Eye (tissue), 1 donor: ENCODE measurements at regions not wholly inside any gene's neighbourhood (a gene's known extent, or its start where the extent isn't known, plus 50 kb on each side); places are given as distances from the start of the nearest gene placed in this dataset.
"Not testable (repeated sequence)": the region's sequence is repeated elsewhere in the genome, so short reads cannot be mapped to it uniquely, and the experiment has no call there.

ENCODE experiments used
- DNase-seq: peaks from one replicate; pipeline ENCODE4 v3.0.0-alpha.2; 2015

DNA sequence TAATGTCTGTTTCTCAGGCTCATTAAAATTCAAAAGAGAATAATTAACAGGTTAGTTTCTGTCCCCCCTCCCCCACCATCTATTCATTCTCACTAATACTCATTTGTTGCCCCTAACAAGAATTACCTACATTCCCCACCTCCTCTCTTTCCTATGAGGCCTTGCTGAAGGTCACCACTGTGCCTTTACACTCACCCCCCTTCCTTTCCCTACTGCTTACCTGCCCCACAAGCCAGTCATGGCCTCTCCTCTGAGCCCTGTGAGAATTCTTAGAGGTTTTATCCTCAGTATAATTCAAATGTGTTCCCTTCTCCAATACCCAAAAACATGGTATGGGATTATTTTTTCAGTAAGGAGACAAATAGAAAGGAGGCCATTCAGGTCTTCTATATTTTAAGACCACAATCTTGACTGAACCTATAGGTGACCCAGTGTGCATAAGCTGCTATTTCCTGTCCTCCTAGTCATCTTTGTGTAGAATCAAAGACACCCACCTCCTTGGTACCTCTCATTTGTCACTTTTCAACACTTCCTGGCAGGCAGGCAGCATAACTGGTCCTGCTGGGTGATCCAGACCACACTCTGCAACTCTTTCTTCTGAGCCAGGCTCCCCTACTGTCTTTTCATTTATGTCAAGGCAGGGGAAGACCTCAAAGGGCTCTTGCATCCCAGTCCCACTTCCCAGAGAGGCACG, 55.8 kb upstream of the PLGLB2 start:
- not testable (repeated sequence) for DNase-seq

DNA sequence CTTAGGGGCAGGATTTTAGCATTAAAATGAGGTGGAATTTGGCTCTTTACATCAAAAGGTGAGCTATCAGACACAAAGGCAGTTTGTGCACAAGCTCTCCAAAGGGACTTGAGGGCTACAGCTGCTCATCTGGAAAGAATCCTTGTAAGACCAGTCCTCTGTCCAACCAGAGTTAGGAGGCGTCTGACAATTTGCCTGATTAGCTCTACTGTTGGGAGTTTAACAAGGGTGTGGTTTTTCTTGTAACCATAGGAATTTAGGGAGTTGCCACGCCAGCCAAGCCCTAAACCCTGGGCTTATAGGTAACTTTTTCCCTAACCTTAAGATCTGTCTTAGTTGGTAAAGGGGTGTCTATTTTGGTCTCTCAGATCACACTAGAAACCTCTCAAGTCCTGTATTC, 55.0 kb upstream of the PLGLB2 start:
- not testable (repeated sequence) for DNase-seq

DNA sequence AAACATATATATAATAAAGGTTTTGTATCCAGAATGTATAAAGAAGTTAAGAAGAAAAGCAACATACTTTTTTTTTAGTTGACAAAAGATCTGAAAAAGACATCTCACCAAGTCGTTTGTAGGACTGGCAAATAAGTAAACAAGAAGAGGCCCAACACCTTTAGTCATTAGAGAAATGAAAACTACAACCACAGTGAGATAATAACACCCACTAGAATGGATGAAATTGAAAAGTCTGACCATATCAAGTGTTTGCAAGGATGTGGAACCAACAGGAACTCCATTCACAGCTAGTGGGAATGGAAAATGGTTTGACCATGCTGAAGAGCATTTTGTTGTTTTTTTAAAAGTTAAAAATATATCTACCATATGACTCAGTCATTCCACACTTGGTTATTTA, 54.0 kb upstream of the PLGLB2 start:
- not testable (repeated sequence) for DNase-seq

DNA sequence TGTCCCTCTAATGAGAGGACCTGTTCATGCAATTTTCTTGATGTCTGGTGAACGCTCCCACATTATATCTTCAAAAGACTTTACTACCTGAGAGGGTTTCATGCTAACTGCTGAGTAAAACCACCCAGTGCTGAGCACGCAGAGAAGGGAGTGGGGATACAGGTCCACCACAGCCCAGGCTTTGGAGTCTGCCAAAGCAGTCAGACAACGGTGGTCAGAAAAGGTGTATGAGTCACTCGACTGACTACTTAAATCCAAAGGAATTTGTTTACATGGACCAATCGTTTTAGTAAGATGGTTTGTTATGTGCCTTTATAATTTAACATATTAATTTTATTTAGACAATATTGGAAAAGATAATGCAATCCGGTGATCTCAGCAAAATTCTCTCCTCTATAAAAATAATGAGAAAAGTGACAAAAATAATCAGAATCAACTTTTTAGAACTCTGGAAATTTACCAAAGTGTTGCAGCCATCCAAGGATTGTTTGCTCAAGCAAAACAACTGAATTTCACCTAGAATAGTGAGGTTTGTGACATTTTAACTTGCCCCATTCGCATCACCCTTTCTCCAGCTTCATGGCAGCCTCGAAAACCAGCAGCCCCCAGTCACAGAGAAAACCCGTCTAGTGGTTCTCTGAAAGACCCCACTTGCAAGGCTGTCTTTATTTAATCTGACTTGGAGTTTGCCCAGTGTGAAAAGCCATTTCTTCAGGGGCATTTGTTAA, 52.1 kb upstream of the PLGLB2 start:
- DNase-seq: not testable (repeated sequence)
